Calu3 (cell line): ENCODE measurements at regions not wholly inside any gene's neighbourhood (a gene's known extent, or its start where the extent isn't known, plus 50 kb on each side); places are given as distances from the start of the nearest gene placed in this dataset.

ENCODE experiments used
- BruUV-seq: library from RNA; stranded (reverse); fragments of 400-500 nt; replicated peaks from 2 replicates; lab custom pipeline; 2021; lab: Mats Ljungman, UMichigan
- CTCF ChIA-PET: fragments of 300-600 bp; sonication (Branson Sonifier 250); formaldehyde crosslinking; loops from one replicate; lab custom pipeline; 2022; ENCODE audit warnings: antibody characterized with exemption; lab: Charles Lee
- DNase-seq: peaks from one replicate; pipeline ENCODE4 v3.0.0; 2022
- H3K27ac Mint-ChIP-seq: one replicate; pipeline ENCODE4 v1.8.0; 2022; ENCODE audit warnings: mixed read lengths; ENCODE audit not compliant: unreplicated experiment
- H3K27me3 Mint-ChIP-seq: one replicate; pipeline ENCODE4 v1.8.0; 2022; ENCODE audit warnings: mixed read lengths; ENCODE audit not compliant: unreplicated experiment
- H3K36me3 Mint-ChIP-seq: one replicate; pipeline ENCODE4 v1.8.0; 2022; ENCODE audit warnings: mild to moderate bottlenecking, moderate library complexity, mixed read lengths; ENCODE audit not compliant: insufficient read depth, unreplicated experiment
- H3K4me1 Mint-ChIP-seq: one replicate; pipeline ENCODE4 v1.8.0; 2022; ENCODE audit warnings: mild to moderate bottlenecking, low read depth, mixed read lengths; ENCODE audit not compliant: unreplicated experiment
- H3K4me3 Mint-ChIP-seq: one replicate; pipeline ENCODE4 v1.8.0; 2022; ENCODE audit warnings: mild to moderate bottlenecking, low read depth, moderate library complexity, mixed read lengths; ENCODE audit not compliant: unreplicated experiment
- H3K9me3 Mint-ChIP-seq: one replicate; pipeline ENCODE4 v1.8.0; 2022; ENCODE audit warnings: low read depth, mixed read lengths; ENCODE audit not compliant: unreplicated experiment
- CTCF ChIP-seq: fragments of 200-600 bp; IDR thresholded peaks from one replicate; pipeline ENCODE4 v1.8.0; 2022; ENCODE audit warnings: antibody characterized with exemption; ENCODE audit not compliant: unreplicated experiment
- intact Hi-C: fragments of 100-400 bp; cut with micrococcal nuclease; formaldehyde crosslinking; loops from one replicate; pipeline ENCODE4 v1.10.0; 2022; ENCODE audit not compliant: unreplicated experiment

DNA sequence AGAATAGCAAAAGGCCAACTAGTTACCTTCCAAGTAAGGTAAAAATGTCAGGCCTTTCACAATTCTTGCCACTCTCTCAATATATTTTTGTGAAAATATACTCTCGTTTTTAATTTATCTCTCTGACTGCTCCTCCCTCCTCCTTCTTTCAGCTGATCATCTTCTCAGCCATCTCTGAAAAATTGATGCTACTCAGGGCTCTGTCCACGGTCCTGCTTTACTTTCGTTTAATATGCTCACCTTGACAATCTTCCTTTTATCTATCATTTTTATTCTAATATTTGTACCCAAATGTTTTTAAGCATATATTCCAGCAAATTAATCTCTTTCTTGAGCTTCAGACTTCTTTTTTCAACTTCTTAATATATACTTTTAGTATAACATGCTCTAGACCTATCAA, 1362.1 kb downstream of the ROBO1 start:
- intact Hi-C loops, result no loop called here
- H3K9me3 Mint-ChIP-seq, result no peaks in the 10 kb centered on the region
- H3K4me1 Mint-ChIP-seq, result no peaks in the 10 kb centered on the region
- no peak overlapping the region for H3K27ac Mint-ChIP-seq
- no peaks in the 10 kb centered on the region for H3K36me3 Mint-ChIP-seq
- DNase-seq, result no peak
- TF ChIP-seq CTCF, result no peak
- no TSS peak for BruUV-seq
- CTCF ChIA-PET, result no interaction called here
- H3K27me3 Mint-ChIP-seq, result no peaks in the 10 kb centered on the region
- no peak overlapping the region for H3K4me3 Mint-ChIP-seq

GRCh38 chr3:78406396-78406795, 1361.4 kb downstream of the ROBO1 start:
- no peaks in the 10 kb centered on the region for H3K27me3 Mint-ChIP-seq
- no peaks in the 10 kb centered on the region for H3K36me3 Mint-ChIP-seq
- H3K4me3 Mint-ChIP-seq, result no peak overlapping the region
- BruUV-seq, result no TSS peak
- intact Hi-C loops, result no loop called here
- H3K27ac Mint-ChIP-seq, result no peak overlapping the region
- CTCF ChIA-PET, result no interaction called here
- no peak for DNase-seq
- TF ChIP-seq CTCF, result no peak
- H3K4me1 Mint-ChIP-seq, result no peaks in the 10 kb centered on the region
- no peaks in the 10 kb centered on the region for H3K9me3 Mint-ChIP-seq

DNA sequence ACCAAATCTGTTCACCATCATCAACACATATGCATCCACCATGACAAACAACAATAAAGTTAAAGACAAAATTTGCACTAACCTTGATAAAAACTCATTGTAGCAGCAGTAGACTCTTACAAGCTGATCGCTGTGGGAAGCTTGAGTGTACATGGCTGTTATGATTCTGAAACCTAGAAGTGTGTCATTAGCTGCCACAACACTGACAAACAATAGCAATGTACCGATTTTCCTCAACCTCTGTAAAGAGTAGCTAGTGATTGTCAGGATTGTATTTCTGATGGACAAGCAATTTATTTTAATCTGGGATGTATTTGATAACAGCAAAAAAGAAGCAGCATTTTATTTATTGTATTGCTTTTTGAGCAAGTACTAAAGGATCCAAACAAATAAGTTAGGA, 1357.7 kb downstream of the ROBO1 start:
- CTCF ChIA-PET, result no interaction called here
- no TSS peak for BruUV-seq
- intact Hi-C loops, result no loop called here

GRCh38 chr3:78414261-78414660, 1353.5 kb downstream of the ROBO1 start:
- H3K4me1 Mint-ChIP-seq, result no peaks in the 10 kb centered on the region
- intact Hi-C loops, result no loop called here
- H3K27me3 Mint-ChIP-seq, result no peaks in the 10 kb centered on the region
- no TSS peak for BruUV-seq
- H3K36me3 Mint-ChIP-seq, result no peaks in the 10 kb centered on the region
- no peak for DNase-seq
- CTCF ChIA-PET, result no interaction called here
- no peak overlapping the region for H3K4me3 Mint-ChIP-seq
- H3K9me3 Mint-ChIP-seq, result no peaks in the 10 kb centered on the region
- TF ChIP-seq CTCF, result no peak
- no peak overlapping the region for H3K27ac Mint-ChIP-seq

More for the DNA sequence above, 1357.7 kb downstream of the ROBO1 start:
- no peak for DNase-seq
- H3K9me3 Mint-ChIP-seq, result no peaks in the 10 kb centered on the region
- H3K4me3 Mint-ChIP-seq, result no peak overlapping the region
- H3K36me3 Mint-ChIP-seq, result no peaks in the 10 kb centered on the region
- H3K27ac Mint-ChIP-seq, result no peak overlapping the region
- no peaks in the 10 kb centered on the region for H3K4me1 Mint-ChIP-seq
- H3K27me3 Mint-ChIP-seq, result no peaks in the 10 kb centered on the region
- TF ChIP-seq CTCF, result no peak
